OCI-M2 (cell line): ENCODE measurements at regions not wholly inside any gene's neighbourhood (a gene's known extent, or its start where the extent isn't known, plus 50 kb on each side); places are given as distances from the start of the nearest gene placed in this dataset.

ENCODE experiments used
- DNase-seq: peaks from one replicate; lab custom pipeline; 2025; ENCODE audit not compliant: unreplicated experiment; lab: John Stamatoyannopoulos, UW

DNA sequence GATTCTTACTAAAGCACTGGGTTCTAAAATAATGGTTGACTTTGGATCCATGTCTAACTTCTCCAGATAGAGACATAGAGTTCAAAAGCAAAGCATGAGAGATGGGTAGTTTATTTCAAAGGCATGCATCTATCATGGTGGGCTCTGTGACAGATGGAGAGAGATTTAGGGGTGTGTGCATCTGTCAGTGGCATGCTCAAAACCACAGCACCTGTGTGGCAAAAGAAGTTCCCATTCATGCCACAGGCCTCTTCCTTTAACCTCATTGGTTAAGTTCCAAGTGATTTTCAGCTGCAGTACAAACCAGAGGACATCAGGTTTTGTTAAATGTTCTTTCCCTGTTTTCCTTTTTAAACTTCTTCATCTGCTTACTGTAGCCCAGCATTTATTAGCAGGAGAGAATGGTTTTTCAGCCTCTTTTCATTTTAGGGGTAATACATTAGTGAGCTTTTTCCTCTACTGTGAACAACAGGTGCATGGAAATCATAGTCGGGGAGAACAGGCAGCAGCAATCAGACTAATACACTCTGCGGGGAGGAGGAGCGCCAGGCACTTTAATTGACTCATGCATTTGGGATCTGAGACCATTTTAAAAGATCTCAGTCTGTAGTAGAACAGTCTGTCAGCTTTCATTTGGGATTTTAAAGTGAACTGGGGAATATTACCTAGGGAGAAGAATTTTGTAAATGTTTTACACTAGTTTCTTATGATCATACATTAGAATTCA is 52.4 kb upstream of the UPP2 start:
- no peak for DNase-seq

DNA sequence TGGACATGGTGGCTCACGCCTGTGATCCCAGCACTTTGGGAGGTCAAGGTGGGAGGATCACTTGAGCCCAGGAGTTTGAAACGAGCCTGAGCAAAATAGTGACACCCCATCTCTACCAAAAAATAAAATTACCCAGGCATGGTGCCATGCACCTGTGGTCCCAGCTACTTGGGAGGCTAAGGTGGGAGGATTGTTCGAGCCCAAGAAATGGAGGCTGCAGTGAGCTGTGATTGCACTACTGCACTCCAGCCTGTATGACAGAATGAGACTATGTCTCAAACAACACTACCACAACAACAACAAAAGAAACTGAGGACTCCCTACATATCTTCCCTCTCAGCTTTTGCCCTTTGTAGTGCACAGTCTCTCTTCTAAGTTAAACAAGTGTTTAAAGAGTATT is 53.3 kb upstream of the UPP2 start:
- DNase-seq, result no peak

DNA sequence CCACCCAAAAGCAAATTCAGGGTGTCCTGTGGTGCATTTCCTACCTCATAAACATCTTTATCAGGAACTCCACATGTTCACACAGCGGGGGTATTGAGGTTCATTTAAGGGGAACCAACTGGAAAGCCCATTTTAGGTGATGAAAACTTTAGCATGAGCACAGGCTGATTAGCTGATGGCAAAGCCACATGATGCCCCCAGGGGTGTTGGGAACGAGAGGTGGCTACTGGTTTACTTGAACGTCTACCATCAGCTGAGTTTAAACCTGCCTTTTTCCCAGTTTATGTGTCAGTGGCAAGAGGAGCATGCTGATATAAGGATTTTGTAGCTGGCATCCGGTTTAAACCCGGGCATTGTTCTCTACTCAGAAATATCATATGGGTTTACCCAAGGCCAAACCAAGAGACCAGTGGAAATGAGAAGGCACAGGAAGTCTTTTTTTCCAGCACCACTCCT is 54.5 kb upstream of the UPP2 start:
- DNase-seq, result peak; percentile 14

DNA sequence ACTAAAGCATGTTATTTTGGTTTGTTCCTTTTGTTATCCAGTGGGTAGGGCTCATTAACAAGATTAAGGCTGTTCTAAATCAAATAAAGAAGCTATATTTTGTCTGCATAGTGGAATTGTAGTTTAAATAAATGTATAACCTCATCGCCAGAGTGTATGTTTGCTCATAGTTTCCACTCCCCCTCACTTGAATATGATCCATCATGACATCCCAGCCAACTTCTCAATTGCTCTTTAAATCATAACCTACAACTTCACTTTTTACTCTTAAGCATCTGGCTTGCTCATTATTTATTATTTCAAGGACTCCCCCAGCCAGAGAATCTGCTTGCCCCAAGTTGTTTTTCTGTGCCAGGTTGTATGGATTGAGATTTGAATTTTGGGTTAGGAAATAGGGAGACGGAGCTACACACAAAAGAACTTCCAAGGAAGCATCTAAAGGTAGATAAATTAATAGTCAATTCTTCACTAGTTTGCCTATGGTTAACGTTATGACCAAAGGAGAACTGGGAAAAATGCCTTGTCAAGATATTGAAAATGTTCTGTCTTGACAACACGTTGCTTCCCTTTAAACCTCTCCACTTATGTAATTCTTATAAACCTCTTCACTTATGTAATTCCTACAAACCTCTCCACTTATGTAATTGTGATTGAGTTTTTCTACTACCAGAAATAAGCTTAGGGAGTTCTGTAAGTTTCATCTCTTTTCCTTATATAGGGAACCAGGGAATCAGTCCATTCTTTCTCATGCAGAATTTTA is 55.4 kb upstream of the UPP2 start:
- DNase-seq, result no peak

DNA sequence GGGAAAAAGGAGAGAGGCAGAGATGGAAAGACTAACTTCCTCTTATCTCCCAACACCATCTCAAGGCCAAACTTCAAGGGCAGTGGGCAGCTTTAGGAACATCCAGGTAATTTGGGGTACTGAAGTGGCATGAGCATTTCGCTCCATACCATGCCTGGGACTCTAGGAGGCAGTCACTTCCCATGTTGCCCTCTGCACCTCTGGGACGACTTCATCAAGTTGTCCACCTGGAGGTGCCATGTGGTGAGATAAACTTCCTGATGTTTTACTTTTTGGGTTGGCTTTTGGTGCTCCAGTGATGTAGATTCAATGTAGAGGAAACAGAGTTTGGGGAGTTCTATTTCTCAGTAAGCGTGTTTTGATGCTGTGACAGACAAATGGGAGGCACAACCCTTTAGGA is 56.3 kb upstream of the UPP2 start:
- no peak for DNase-seq

DNA sequence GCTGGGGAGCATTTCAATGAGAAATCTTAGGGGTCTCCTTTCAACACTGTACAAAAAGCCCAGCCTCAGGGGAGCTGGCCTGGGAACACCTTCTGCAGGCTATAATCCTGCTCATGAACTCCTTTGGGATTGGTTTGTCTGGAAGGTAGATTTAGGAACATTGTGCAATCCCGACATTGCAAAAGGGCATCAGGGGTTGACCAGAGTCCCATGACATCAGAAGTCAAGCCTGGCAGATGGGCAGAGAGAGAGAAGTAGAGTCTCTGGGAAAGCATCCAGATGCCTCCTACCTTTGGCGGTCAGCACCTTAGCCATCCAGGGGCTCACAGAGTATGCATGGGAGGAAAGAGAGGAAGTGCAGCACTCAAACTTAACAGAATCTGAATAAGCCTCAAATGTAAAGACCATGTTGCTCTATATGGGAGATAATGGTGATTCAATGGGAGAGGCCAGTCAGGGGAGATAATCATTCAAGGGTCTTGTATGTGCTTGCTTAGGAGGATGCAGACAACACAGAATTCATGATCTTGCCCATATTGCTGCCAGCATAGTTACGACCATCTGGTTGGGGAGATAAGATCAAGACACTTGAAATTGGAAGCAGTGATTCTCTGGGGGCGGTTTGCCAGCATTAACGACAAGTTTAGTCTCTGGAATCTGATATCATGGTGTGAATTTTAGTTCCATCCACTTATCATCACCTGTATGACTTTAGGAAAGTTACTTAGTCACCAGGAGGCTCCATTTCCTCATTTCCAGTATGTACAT is 58.3 kb upstream of the UPP2 start:
- DNase-seq, result no peak

DNA sequence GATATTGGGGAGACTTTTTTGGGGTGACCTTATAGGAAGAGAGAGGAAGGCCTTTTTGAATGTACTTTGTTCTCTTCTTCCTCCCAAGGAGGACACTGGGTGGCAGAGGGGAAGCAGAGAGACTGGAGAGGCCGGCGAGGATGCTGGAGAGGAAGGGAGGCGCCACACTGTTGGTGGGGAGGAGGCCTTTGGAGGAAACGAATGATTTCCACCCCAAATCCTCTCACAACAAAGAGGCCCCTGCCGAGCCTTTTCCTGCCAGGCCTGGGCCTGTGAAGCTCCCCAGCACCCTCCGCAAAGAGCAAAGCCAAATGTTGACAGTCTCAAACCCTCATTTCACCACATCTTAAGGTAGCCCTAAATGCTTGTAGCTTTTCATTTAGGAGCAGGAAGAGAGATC is 59.0 kb upstream of the UPP2 start:
- no peak for DNase-seq

DNA sequence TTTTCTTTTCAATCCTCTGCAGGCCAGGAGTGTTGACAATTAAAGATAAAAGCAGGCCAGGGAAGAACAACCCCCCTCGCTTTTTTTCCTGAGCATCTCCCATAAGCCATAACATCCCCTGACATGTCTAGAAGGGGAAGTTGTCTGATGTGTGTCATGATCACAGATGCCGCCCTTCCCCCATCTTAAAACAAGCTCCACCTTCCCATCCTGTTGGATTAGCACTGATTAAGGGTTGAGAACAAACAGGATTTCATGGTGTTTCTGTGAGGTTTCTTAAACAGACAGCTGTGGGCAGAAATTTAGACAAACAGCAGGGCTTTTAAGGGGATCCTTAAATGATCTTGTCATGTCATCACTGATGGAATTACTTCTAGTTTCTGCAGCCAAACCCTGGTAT is 59.4 kb upstream of the UPP2 start:
- DNase-seq, result no peak

DNA sequence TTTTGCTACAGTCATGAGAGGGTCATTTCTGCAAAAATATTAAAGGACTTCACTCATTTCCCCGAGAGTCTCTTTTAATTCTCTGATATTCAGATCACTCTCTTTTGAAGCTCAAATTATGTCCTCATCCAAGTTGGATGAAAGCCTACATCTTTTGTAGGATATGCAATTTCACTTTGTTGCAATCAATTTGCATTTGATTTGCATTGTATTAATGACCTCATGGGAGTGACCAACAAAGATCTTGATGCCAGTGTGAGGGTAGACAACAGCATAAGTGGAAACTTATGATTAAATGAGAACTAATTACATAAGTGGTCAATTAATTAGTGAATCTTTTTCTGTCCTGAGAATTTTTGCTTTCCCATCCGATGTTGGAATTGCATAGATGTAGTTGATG is 60.3 kb upstream of the UPP2 start:
- no peak for DNase-seq

DNA sequence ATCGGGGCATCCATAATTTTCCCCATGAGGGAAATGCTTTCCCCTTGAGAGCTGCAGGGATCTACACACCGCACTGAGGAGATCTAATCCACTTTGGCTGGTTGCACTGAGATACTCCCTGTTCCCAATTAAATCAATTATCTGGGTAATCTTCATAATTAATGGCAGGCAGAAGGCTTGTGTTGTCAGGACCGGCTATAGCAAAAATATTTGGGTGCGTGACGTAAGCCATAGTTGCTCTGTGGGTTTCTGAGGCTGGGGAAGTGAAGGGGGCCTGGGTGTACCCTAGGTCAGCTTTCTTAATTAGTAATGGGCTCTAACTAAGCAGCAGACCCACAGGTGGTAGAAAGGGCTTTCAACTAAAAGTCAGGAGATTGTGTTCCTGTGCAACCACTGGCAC is 62.8 kb upstream of the UPP2 start:
- DNase-seq, result no peak

DNA sequence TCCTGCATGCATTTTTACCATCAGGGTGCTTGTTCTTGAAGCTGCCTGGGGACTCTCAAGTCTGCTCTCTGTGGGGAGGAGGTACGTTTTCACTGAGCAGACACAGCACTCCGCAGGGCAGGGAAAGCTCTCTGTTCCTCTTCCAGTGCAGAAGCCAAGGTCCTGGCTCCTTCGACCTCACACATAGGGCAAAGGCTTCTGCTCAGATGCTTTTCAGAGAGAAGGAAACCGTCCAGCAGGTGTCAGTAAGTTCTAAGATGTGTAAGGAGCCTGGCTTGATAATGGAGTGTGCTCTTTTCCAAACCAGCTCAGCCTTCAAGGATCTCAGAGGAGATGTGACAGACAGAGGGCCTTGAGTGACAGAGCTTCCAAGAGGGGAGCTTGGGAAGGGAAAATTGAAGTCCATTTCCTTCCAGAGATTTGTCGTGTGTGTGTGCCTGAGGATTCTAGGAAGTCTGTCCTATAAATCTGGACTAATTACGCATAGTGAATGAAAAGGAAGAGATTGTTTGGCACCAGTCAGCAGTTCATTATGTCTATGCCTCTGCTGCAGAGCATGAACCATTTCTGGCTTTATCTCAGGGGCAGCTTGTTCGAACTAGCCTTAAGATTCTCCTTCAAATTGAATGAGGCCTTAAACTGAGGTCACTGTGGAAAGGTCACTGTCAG is 67.3 kb upstream of the UPP2 start:
- DNase-seq, result no peak

DNA sequence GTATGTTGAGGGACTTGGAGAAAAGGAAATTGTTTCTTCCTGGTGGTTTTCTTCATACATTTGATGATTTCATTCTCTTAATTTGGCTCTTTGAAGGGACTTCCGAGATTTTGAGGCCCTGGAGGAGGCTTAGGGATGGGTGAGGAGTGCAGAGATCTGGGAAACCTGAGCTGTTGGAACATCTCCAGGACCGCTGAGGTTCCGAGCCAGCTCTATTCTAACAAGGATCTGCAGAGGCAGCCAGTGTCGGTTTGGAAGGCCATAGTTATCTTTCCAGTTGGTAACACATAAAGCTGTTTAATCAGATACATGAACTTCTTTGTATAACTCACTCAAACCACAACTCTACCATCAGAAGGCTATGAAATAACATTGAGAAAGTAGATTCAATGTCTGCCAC is 70.3 kb upstream of the UPP2 start:
- no peak for DNase-seq

DNA sequence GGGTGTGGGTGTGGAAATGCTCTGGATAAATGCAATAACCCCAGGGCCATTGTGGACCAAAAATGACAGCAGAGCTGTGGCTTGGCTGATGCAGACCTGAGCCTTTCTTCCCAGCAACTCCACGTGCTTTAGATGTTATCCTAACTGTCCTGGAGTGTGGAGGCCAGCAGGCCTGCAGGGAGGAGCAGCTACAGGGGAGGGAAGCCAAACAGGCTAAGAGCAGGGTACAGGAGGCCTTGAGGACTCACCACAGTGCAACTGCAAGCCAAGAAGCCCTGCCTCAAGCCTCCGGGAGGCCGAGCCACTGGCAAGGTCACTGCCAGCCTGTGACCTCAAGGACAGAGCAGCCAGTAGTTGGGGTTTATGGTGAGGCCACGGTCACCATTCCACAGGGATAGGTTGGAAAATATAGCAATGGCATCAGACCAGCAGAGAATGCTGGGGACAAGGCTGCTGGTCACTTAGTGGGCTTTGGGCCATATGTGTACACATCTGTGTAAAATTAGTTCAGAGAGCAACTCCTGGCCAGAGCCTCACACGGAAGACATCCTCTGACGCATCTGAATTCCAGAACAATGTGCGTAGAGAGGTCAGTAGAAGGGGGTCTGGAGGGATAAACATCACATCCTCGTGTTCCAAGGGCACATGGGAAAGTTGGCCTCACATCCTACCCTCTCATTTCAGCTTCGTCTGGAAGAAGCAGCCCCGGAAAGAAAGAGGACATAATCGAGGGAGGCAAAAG is 76.2 kb upstream of the UPP2 start:
- no peak for DNase-seq

DNA sequence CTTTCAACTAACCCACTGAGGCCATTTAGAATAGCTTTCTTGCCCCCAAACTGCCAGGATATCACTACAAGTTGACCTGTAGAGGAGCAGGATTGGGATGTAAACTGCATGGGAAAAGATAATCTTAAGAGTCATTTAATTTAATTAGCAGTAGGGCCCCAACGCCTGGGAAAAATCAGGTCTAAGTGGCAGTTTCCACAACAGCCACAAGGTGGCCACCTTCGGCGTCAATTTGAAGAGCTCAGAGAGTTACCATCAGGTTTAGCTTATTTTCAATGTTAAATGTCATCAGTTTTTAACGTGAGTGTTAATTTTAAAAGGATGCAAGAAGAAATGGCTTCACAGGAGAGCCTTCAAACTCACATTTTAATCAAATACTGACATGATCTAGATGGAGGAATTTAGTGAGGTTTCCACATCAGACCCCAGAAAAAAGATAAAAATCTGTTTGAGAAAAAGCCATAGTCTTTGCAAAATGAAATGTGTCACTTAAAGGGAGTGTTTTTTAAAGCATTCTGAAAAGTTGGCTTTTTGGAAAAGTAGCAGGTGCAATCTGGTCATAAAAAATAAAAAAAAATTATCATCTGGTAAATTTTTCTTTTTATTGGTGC is 77.3 kb upstream of the UPP2 start:
- DNase-seq, result no peak

DNA sequence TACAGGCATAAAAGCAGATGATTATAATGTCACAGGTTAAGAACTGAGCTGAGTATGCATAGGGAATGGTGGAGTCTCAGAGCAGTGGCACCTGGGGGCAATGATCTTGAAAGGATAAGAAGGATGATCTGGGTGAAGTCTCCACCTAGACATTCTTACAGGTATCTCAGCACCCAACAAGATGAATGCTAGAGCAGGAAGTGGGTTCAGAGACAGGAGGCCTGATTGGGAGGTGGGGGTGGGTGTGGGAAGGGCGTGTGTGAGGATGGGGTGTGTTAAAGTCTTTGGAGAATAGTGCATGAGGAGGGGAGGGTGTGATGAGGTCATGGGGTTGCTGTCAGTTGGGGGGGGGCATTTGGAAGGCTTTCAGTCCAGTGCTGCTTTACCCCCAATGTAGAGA is 78.8 kb upstream of the UPP2 start:
- no peak for DNase-seq

DNA sequence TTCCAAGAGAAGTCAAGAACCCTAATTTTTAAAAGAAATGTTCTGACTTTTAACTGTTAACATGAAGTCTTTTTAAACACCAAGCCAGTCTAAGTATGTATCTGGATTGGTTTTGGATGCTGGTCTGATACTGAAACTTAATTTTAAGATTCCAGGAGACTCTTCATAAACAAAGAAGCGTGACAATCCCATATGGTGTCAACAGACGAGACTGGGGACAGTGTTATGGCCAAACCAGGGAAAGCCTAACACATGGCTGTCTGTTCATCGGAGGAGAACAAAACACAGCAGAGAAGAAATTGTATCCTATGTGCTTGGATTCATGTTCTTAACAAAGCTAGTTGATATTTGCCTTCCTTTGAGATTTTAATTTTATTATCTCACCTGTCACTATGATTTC is 80.5 kb upstream of the UPP2 start:
- no peak for DNase-seq

DNA sequence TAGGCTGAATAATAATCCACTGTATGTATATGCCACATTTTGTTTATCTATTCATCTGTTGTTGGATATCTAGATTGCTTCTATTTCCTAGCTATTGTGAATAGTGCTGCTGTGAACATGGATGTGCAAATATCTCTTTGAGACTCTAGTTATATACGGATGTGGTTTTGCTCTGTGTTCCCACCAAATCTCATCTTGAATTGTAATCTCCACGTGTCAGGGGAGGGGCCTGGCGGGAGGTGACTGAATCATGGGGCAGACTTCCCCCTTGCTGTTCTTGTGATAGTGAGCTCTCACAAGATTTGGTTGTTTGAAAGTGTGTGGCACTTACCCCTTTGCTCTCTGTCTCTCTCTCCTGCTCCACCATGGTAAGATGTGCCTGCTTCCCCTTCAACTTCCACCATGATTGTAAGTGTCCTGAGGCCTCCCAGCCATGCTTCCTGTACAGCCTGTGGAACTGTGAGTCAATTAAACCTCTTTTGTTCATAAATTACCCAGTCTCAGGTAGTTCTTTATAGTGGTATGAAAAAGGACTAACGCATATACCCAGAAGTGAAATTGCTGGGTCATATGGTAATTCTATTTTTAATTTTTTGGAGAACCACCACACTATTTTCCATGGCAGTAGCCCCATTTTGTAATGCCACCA is 86.1 kb upstream of the UPP2 start:
- DNase-seq, result no peak

DNA sequence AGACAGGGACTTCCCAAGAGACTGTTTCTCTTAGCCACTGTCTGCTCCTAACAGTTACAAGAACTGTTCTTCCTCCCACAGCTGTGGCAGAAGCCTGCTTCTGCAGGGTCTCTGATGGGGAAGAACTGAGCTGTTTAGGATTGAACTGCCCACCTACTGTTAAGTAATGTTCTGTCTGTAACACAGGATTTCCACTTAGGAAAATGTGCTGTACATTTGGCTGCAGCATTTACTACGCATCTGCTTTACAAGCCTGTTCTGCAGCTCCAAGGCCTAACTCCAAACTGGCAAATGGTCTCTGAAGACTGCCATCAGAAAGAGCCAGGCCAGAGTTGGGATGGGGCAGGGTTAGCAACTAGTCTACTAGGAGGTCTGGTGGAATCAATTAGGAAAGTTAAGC is 87.8 kb upstream of the UPP2 start:
- no peak for DNase-seq

DNA sequence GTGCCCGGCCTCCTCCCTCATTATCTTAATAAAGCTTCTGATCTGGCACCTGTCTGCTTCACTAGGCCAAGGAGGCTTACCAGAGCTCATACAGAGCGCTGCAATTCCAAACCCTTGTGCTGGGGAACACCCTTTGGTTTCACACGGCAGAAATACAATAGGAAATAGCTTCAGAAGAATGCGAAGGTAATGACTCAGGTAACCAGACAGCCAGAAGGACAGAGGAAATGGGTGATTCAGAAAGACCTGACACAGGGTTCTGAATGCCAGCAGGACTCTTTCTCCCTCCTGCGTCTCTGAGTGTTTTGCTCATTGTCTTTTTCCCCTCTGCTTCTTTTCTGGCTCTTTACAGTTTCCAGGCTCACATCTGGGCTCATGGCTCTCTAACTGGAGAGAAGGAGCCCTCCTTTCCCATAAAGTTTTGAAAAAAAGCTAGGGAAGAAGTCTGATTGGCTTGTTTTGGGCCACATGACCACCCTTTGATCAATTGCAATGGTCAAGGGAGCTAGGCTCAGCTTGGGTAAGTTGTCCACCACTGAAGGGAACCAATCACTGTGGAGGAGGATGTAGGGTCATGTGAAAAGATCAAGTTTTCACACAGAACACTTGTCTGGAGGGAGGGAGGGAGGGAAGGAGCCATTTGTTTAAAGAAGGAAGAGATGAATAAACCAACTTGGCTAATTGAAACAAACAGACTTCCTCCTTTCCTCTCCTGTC is 90.5 kb upstream of the UPP2 start:
- no peak for DNase-seq
